Prostate gland (tissue), 2 donors: ENCODE measurements at regions not wholly inside any gene's neighbourhood (a gene's known extent, or its start where the extent isn't known, plus 50 kb on each side); places are given as distances from the start of the nearest gene placed in this dataset.

ENCODE experiments used
- DNase-seq: peaks from one replicate; pipeline ENCODE4 v3.0.0-alpha.2; 2019; ENCODE audit warnings: low spot score
- H3K27ac ChIP-seq, 2 donors: fragments of 200-600 bp; sonication (generic); 2 replicates each; pipeline ENCODE4 v1.5.1; 2017 to 2019
- H3K27me3 ChIP-seq: fragments of 200-600 bp; sonication (generic); replicated peaks from 2 replicates; pipeline ENCODE4 v1.5.1; 2019; ENCODE audit not compliant: insufficient read depth
- H3K36me3 ChIP-seq, 2 donors: fragments of 200-600 bp; sonication (generic); 1 replicate in 1 of 2; 2 replicates in 1 of 2; pipeline versions ENCODE4 v1.5.1 to v1.8.1; 2017 to 2019
- H3K4me1 ChIP-seq: fragments of 200-600 bp; sonication (generic); replicated peaks from 2 replicates; pipeline ENCODE4 v1.5.1; 2019
- H3K4me3 ChIP-seq, 2 donors: fragments of 200-600 bp; sonication (generic); 2 replicates each; pipeline ENCODE4 v1.5.1; 2017 to 2019
- H3K9me3 ChIP-seq: fragments of 200-600 bp; sonication (generic); 2 replicates; pipeline ENCODE4 v1.5.1; 2017
- POLR2A ChIP-seq: fragments of 450-650 bp; IDR thresholded peaks from one replicate; pipeline ENCODE4 v1.6.1; 2016; ENCODE audit warnings: antibody characterized with exemption, mild to moderate bottlenecking
- POLR2AphosphoS5 ChIP-seq: sonication (generic); formaldehyde crosslinking; IDR thresholded peaks from one replicate; pipeline ENCODE4 v1.6.1; 2017; ENCODE audit warnings: antibody characterized with exemption
- WGBS: methylation state at CpG from one replicate; pipeline ENCODE4 v1.1.5; 2018; 5-methylcytosine and 5-hydroxymethylcytosine counted together
- intact Hi-C: fragments of 100-400 bp; cut with DNase I; formaldehyde crosslinking; loops from one replicate; pipeline ENCODE4 v1.14.2; 2022
- TF ChIP-seq, protein P1 (sequence below), 4 experiments: fragments of 200-600 bp in 2 of 4; fragments of 450-650 bp in 2 of 4; sonication (generic) in 2 of 4; IDR thresholded peaks; 1 replicate in 3 of 4; 2 replicates in 1 of 4; pipeline ENCODE4 v1.5.1; 2016 to 2019; ENCODE audit warnings: antibody characterized with exemption in 4 of 4, mild to moderate bottlenecking in 2 of 4, moderate library complexity in 2 of 4

DNA sequence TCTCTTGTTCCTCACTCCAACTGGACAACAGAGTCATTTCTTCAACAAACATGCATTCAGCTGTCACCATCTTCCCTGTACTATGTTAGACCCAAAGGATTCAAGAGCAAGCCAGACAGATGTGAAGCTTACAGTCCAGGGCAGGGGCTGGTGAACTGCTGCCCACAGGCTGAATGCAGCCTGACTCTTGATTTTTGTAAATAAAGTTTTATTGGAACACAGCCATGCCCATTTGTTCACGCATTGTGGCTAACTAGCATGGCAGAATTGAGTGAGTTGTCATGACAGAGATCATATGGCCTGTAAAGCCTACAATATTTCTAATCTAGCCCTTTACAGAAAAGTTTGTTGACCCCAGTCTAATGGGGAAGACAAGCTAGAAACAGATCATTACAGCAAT, 208.7 kb downstream of the EMX2 start:
- H3K27ac ChIP-seq: no peak overlapping the region
- H3K36me3 ChIP-seq: no peaks in the 10 kb centered on the region
- no peak overlapping the region for H3K4me3 ChIP-seq
- intact Hi-C loops: no loop called here
- WGBS: 89% methylated on average over 1 of the region's 1 CpG
- H3K9me3 ChIP-seq: no peaks in the 10 kb centered on the region
- TF ChIP-seq, protein P1, sequence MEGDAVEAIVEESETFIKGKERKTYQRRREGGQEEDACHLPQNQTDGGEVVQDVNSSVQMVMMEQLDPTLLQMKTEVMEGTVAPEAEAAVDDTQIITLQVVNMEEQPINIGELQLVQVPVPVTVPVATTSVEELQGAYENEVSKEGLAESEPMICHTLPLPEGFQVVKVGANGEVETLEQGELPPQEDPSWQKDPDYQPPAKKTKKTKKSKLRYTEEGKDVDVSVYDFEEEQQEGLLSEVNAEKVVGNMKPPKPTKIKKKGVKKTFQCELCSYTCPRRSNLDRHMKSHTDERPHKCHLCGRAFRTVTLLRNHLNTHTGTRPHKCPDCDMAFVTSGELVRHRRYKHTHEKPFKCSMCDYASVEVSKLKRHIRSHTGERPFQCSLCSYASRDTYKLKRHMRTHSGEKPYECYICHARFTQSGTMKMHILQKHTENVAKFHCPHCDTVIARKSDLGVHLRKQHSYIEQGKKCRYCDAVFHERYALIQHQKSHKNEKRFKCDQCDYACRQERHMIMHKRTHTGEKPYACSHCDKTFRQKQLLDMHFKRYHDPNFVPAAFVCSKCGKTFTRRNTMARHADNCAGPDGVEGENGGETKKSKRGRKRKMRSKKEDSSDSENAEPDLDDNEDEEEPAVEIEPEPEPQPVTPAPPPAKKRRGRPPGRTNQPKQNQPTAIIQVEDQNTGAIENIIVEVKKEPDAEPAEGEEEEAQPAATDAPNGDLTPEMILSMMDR (IDR thresholded peaks at IDR 0.05): no peak
- TF ChIP-seq POLR2A (no peak), POLR2AphosphoS5 (no peak)
- no peaks in the 10 kb centered on the region for H3K4me1 ChIP-seq
- H3K27me3 ChIP-seq: no peaks in the 10 kb centered on the region
- no peak for DNase-seq

DNA sequence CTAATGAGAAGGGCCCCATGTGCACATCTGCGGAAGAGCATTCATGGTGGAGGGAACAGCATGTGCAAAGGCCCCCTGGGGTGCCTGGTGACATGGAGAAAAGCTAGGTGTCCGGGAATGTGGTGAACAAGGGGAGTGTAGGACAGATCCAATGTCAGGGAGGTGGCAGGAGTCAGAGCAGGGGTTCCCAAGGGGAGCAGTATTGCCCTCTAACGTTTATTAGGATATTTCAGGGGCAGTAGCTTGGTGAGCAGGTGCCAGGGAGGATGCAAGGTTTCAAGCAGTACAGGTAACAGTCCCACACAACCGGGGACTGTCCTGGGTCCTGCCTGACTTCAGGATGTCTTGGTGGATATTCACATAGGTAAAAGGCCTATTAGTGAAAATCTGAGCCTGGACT, 209.6 kb downstream of the EMX2 start:
- intact Hi-C loops: no loop called here
- Histone ChIP-seq H3K9me3 (no peaks in the 10 kb centered on the region), H3K36me3 (no peaks in the 10 kb centered on the region), H3K4me3 (no peak overlapping the region), H3K27ac (no peak overlapping the region), H3K27me3 (no peaks in the 10 kb centered on the region), H3K4me1 (no peaks in the 10 kb centered on the region)
- WGBS: 74% methylated on average over 4 of the region's 4 CpGs
- TF ChIP-seq, protein P1 (IDR thresholded peaks at IDR 0.05): no peak
- TF ChIP-seq POLR2A: no peak
- TF ChIP-seq POLR2AphosphoS5: no peak
- DNase-seq: no peak

DNA sequence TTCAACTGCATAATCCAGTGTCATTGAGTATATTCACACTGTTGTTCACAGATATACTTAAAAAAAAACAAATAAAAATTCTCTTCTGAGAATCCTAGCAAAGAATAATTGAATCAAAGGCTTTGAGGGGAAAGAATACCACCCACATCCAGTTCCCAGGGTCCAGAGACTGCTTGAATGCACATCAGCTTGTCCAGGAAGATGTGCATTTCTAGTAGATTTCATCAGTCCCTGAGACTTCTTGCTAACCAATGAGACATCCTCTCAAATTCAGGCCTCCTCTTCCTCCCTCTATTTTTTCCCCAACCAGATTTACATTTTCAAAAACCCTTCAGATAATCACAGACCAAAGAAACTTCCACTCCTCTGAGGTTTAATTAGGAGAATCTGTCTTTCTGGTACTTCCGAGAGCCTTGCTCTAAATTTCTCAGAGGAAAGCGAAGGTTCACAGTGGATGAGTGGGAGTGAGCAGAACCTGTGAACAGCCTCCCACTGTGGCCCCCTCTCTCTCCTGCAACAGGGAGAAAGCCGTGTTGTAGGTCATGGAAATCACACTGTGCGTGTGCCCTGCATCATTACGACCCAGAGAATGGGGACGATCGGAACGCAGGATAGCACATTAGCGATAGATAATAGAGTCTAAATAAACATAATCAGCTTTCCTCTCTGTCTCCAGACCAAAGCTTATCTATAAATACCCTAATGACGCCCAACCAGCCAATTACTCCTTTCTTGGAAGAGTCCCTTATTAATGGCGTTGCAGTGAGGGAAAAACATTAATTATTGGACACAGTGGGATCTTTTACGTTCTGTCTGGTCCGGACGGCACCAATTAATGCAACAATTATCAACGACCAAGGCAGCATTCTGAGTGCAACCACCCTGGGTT, 212.5 kb downstream of the EMX2 start:
- no peak for TF ChIP-seq POLR2AphosphoS5
- no peak for TF ChIP-seq POLR2A
- TF ChIP-seq, protein P1 (IDR thresholded peaks at IDR 0.05): no peak
- DNase-seq: no peak
- intact Hi-C loops: no loop called here

DNA sequence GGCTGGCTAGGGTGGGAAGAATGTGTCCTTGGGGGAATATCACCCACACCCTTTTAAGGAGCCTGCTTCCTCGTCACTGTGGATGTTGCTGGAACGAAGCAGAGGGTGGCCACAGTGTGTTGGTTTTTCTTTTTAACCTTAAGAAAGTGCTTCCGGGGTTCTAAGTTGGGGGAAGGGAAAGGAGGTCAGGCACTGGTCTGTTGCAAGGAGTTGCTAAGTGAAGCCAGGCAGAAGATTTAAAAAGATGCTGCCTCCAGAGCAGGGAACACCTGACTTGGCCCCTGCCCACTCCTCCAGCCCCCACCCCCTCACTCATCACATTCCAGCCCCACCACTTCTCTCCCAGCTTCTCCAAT, 213.1 kb downstream of the EMX2 start:
- H3K9me3 ChIP-seq: no peaks in the 10 kb centered on the region
- DNase-seq: no peak

More for the DNA sequence above, 212.5 kb downstream of the EMX2 start:
- no peaks in the 10 kb centered on the region for H3K9me3 ChIP-seq
- no peak overlapping the region for H3K4me3 ChIP-seq
- H3K27ac ChIP-seq: no peak overlapping the region
- H3K27me3 ChIP-seq: no peaks in the 10 kb centered on the region
- H3K36me3 ChIP-seq: no peaks in the 10 kb centered on the region
- H3K4me1 ChIP-seq: no peaks in the 10 kb centered on the region
- 69% methylated on average over 15 of the region's 15 CpGs for WGBS

More for the DNA sequence above, 213.1 kb downstream of the EMX2 start:
- H3K4me3 ChIP-seq: no peak overlapping the region
- no peak overlapping the region for H3K27ac ChIP-seq
- H3K27me3 ChIP-seq: no peaks in the 10 kb centered on the region
- H3K36me3 ChIP-seq: no peaks in the 10 kb centered on the region
- WGBS: 34% methylated on average over 3 of the region's 3 CpGs
- TF ChIP-seq POLR2A (no peak), POLR2AphosphoS5 (no peak)
- TF ChIP-seq, protein P1 (IDR thresholded peaks at IDR 0.05): no peak
- no peaks in the 10 kb centered on the region for H3K4me1 ChIP-seq
- intact Hi-C loops: no loop called here
